GM19468 (cell line): ENCODE measurements at regions not wholly inside any gene's neighbourhood (a gene's known extent, or its start where the extent isn't known, plus 50 kb on each side); places are given as distances from the start of the nearest gene placed in this dataset.
"Not testable (repeated sequence)": the region's sequence is repeated elsewhere in the genome, so short reads cannot be mapped to it uniquely, and the experiment has no call there.

Experiments used
- ATAC-seq: cut with Tn5 transposase; IDR thresholded peaks from one replicate; pipeline ENCODE4 v1.9.1; 2021; ENCODE audit warnings: mild to moderate bottlenecking, moderate library complexity, moderate number of reproducible peaks; ENCODE audit not compliant: unreplicated experiment; ENCODE audit errors: extremely low read depth

GRCh38 chr6:164075981-164076615, 661.6 kb downstream of the QKI start:
- ATAC-seq = no peak

- ATAC-seq = no peak
Observed at GRCh38 chr6:164072240-164072666, 657.7 kb downstream of the QKI start.

GRCh38 chr6:164069350-164069990, 655.0 kb downstream of the QKI start:
- no peak for ATAC-seq

- no peak for ATAC-seq
Observed at GRCh38 chr6:164068527-164068926, 654.0 kb downstream of the QKI start.

GRCh38 chr6:164066766-164067165, 652.2 kb downstream of the QKI start:
- ATAC-seq = no peak

GRCh38 chr6:164066335-164066734, 651.8 kb downstream of the QKI start:
- no peak for ATAC-seq

GRCh38 chr6:164063346-164063745, 648.8 kb downstream of the QKI start:
- no peak for ATAC-seq

GRCh38 chr6:164062872-164063271, 648.4 kb downstream of the QKI start:
- no peak for ATAC-seq

- no peak for ATAC-seq
Observed at GRCh38 chr6:164057876-164058275, 643.4 kb downstream of the QKI start.

- ATAC-seq = no peak
Observed at GRCh38 chr6:164051427-164051826, 636.9 kb downstream of the QKI start.

GRCh38 chr6:164049517-164049988, 635.0 kb downstream of the QKI start:
- no peak for ATAC-seq

- no peak for ATAC-seq
Observed at GRCh38 chr6:164048840-164049516, 634.5 kb downstream of the QKI start.

- ATAC-seq = no peak
Observed at GRCh38 chr6:164045082-164045481, 630.6 kb downstream of the QKI start.

GRCh38 chr6:164043656-164044055, 629.1 kb downstream of the QKI start:
- ATAC-seq = not testable (repeated sequence)

- ATAC-seq = no peak
Observed at GRCh38 chr6:164042212-164042611, 627.7 kb downstream of the QKI start.

- no peak for ATAC-seq
Observed at GRCh38 chr6:164040994-164041393, 626.5 kb downstream of the QKI start.

- no peak for ATAC-seq
Observed at GRCh38 chr6:164039954-164040375, 625.4 kb downstream of the QKI start.

GRCh38 chr6:164037171-164037870, 622.8 kb downstream of the QKI start:
- ATAC-seq = no peak

GRCh38 chr6:164035900-164036485, 621.5 kb downstream of the QKI start:
- no peak for ATAC-seq

GRCh38 chr6:164034602-164035140, 620.2 kb downstream of the QKI start:
- no peak for ATAC-seq
